GM23338 (cell line): ENCODE measurements at regions not wholly inside any gene's neighbourhood (a gene's known extent, or its start where the extent isn't known, plus 50 kb on each side); places are given as distances from the start of the nearest gene placed in this dataset.

Experiments
- CTCF ChIP-seq, 2 experiments: fragments of 200-600 bp in 1 of 2; sonication (generic) in 1 of 2; conservative IDR thresholded peaks; 2 replicates each; pipeline versions ENCODE4 v1.5.1 to v1.6.1; 2016 to 2017; ENCODE audit warnings: antibody characterized with exemption in 2 of 2, low read depth in 2 of 2, mild to moderate bottlenecking in 2 of 2, moderate library complexity in 1 of 2
- NANOG ChIP-seq: IDR thresholded peaks from 2 replicates; pipeline ENCODE4 v1.6.1; 2016; ENCODE audit warnings: antibody characterized with exemption, borderline replicate concordance
- REST ChIP-seq: IDR thresholded peaks from one replicate; pipeline ENCODE4 v1.6.1; 2018; ENCODE audit warnings: antibody characterized with exemption; ENCODE audit not compliant: unreplicated experiment

GRCh38 chr17:31609996-31610910, 218.8 kb downstream of the RAB11FIP4 start:
- TF ChIP-seq CTCF (conservative IDR thresholded peaks at IDR 0.05; ENCODE audit: low read depth in 2 of 2) (no peak), REST (no peak), NANOG (peak; percentile 58; the same call in 1 of the 2 replicates)
